ENCODE measurements at regions not wholly inside any gene's neighbourhood (a gene's known extent, or its start where the extent isn't known, plus 50 kb on each side); places are given as distances from the start of the nearest gene placed in this dataset.

DNA sequence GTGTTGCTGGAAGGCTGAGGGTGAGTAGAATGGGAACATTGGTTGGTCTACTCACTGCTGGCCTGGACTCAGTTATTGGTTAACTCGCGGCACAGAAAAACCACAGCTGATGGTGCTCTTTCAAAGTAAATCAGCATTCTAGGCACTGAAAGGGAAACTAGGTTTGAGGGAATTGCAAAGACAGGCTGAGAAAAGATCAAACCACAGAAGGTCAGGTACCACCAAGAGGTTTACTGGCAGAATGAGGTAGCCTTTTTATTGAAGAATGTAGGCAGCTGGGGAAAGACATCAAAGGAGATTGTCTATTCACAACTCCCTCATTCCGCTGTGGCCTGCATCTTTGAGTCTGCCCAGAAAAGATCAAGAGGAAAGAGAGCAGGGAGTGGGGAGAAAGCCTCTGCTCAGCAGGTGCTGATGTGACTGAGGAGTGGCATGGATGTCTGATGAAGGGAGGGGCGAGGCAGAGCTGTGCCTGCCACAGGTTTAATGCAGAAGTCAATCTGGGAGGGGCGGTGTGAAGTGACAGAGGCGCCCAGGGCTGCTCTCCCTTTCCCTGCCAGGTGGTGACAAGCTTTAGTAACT, 255.5 kb downstream of the MAN2A1 start:
- DNase-seq (ENCODE audit: low read depth): no peak

DNA sequence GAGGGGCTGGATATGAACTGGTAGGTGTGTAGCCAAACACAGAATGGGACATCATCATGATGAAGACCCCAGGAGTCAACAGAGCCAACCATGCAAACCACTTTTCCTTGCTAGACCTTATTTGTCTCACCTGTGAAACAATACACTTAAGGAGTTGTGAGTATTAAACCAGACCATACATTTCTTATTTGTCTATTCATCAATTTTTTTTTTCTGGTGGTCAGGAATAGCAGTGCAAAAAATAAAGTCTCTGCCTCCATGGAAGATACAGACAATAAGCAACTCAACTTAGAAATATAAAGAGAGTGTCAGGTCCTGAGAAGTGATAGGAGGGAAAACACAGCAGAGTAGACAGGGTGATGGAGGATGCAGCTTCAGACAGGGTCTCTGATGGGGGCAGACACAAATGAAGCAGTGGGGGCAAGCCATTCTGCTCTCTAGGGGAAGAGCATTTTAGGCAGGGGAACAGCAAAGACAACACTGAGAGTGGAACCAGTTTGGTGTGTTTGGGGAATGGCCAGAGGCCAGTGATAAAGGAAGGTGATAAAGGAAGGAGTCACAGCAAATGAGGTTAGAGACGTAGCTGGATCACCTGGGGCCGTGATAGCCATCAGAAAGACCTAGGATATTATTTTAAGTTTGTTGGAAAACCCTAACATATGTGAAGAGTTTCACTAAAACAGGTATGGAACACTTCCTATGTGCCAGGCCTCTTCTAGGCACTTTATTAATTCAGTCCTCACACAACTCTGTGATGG, 256.2 kb downstream of the MAN2A1 start:
- no peak for DNase-seq (ENCODE audit: low read depth)

DNA sequence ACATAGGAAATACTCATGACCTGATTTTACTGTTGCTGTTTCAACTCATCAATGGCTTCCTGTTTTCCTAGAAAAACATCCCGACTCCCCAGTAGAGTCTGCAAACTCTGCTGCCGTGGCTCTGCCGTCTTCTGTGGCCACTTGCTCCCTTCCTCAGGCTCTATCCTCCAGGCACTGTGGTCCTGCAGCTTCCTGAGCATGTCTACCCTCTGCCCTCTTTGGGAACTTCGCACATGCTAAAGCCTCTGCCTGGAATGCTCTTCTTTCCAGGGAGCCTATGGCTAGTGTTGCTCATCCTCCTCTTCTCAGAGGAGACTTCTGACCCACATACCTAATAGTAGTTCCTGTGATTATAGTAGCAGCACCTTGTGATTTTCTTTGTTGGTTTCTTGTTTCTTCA, 256.9 kb downstream of the MAN2A1 start:
- no peak for DNase-seq (ENCODE audit: low read depth)

DNA sequence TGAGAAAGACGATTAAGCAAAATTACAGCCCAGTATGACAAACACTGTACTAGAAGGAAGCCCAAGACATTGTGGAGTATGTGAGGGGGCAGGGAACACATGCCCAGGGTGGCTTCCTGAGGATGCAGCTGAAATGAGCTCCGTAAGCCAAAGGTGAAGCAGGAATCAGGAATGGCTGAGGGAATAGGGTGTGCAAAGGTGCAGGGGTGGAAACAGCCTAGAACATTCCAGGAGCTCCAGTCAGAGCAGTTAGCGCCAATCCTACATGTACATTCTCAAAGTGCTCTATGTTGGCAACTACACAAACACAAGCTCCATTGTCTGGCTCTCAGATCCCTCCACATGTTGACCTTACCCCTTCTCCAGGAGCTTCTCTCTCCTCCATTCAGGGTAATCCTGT, 257.9 kb downstream of the MAN2A1 start:
- no peak for DNase-seq (ENCODE audit: low read depth)

DNA sequence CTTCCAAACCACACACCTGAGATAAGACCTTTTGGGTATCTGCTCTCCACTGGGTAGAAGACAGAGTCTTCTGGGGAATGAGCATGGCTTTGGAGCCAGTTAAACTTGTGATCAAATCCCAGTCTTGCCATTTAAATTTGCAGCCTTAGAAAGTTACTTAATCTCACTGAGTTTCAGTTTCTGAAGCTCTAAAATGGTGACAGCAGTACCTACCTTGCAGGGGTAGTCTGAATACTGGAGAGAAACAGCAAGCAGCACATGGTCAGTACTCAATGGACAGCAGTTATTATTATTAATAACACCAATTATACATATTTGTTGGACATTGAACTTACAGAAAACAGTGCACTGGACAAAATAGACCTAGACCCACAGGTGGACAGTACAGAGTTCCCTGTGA, 260.9 kb downstream of the MAN2A1 start:
- no peak for DNase-seq (ENCODE audit: low read depth)

DNA sequence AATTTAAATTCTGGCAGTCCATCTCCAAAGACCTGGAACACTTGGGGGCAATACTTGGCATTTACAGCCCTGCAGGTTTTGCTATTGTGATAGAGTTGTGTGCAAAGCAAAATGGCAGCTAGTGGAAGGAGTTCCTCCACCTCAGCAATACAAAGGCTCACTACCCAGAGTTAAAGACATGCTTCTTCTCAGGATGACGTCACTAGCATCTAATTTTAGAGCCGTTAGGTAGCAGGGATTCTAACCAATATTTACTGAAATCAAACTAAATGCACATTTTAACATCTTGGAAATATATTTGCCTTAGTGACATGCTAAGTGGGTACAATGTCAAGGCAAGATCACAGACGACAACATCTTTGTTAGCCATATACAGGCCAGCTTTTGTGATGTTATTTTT, 261.6 kb downstream of the MAN2A1 start:
- no peak for DNase-seq (ENCODE audit: low read depth)

DNA sequence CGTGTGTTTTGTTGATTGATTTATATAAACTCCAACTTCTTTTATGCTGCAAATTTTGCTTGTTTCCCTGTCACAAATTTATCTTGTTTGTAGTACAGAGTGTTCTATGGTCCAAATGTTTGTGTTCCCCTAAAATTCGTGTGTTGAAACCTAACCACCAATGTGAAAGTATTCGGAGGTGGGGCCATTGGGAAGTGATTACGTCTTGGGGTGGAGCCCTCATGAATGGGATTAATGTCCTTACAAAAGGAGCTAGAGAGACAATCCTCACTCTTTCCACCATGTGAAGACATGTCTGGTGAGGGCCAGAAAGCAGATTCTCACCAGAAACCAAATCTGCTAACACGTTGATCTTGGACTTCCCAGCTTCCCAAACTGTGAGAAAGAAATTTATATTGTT, 262.0 kb downstream of the MAN2A1 start:
- DNase-seq (ENCODE audit: low read depth): no peak

DNA sequence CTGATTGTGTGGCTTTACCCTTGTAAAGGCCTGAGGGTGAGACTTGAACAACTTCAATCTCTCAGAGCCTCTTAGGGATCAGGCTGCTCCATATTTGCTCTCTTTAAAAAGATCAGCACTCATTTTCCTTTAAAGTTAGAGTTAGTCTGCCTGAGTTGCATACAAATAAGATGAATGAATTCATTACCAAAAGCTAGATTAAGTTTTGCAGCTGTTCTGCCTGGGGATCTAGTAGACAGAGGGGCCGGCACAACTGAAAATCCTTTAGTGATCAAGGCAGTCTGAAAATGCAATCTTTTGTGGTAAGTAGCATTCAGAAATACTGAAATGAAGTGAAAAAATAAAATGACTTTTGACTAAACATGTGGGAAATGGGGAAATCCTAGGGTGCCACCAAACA, 264.0 kb downstream of the MAN2A1 start:
- DNase-seq (ENCODE audit: low read depth): no peak

DNA sequence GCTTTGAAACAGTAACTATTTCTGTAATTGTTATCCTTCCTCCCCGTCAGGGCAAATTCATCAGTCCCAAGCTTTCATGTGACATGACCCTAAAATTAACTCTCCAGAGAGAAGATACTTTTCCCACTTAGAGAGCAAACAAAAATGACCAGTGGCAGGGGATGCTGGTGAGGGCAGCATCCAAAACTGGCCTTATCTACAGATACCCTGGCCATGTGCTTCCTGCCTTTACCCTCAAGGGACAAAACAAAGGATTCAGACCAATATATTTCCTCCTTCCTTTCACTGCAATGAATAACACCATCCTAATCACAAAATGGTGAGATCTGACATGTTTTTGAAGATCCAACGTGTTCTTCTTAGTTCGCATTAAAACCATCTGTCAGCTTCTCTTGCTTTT, 267.2 kb downstream of the MAN2A1 start:
- no peak for DNase-seq (ENCODE audit: low read depth)

DNA sequence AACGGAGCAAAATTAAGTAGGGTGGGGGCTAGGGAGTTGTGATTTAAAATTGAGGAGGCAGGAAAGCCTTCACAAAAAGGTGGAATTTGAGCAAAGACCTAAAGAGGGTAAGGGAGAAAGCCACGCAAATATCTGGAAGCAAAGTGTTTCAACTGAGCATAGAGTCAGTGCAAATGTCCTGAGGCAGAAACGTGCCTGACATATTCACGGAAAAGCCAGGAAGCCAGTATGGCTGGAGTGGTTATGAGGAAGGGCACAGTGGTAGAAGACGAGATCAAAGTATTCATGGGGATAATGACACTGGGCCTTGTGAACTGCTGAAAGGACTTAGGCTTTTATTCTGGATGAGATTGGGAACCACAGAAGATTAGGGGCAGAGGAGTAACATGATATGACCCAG, 268.4 kb downstream of the MAN2A1 start:
- DNase-seq (ENCODE audit: low read depth): no peak

DNA sequence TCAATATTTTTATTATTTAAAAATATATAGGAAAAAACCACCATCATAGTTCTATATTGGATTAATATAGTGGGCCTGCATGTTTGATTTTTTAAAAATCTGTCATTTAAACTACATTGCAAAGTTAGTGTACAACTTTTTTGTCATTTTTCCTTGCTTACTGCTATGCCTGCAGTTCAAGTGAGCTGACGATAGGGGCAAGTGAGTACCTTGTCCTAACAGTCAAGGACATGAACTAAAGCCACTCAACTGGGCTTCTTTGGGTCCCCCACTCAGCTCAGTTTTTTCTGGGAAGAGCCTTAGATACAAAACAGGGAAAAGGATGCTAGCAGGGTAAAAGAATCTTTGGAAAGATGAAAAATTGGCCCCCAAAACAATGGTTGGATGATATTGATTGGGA, 269.9 kb downstream of the MAN2A1 start:
- no peak for DNase-seq (ENCODE audit: low read depth)

DNA sequence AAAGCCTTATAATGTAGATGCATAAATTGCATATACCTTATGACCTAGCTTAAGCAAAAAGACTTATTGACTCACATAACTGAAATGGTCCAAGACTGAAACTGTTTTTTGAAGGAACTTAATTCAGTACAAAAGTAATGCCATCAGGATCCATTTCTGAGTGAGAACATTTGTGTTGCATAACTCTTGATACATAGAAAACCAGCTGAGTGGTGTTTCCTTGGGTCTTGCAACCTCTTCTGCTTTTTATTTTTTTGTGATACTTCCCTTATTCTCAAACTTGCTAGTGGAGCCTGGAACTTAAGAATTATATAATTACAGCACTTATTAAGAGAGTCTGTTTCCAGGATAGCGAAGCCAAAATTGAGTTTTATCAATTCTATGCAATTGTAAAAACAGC, 272.0 kb downstream of the MAN2A1 start:
- DNase-seq (ENCODE audit: low read depth): no peak

DNA sequence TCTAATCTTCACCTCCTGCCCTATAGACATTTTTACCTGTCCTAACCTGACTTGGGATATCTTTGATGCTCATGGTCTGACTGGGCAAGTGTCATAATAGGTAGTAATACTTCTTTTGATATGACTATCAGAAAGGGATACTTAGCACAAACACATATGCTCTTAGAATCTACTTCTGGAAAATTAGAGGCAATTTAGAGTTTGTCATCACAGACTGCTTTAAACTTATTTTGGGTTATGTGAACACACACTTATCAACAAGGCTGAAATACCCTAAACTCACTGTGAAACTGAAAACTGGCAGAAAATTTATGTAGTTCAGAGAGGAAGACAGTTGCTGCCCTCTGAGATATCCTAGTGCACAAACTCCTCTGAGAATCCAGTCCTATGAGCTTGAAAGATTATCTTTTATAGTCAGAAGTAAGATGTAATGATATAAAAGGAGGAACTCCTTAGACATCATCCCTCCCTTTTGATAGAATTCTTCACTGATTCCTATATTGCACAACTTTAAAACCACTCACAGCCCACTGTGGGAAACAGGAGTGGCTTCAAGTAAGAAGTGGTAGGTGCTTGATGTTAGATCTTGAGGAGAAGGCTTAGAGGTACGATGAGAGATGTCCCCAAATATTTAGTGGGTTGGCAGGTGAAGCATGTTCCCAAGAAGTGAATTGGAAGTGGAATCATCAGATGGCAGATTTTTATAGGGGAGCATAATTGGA, 273.3 kb downstream of the MAN2A1 start:
- DNase-seq (ENCODE audit: low read depth): no peak

DNA sequence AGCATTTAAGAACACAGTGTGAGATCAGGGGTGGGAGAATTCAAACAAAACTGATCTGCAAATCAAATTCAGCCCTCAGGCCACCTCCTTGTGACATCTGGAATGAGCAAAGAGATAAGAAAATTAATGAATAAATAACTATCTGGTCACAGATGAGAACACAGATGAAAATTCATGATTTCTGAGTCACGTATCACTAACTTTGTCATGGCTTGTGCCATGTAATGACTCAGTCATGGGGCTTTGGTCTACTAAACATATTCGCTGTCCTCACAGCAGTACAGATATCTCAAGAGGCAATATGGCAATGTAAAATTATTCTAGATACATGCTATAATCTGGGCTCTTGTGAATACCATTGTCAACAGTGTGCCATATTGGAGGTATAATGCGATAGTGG, 274.4 kb downstream of the MAN2A1 start:
- no peak for DNase-seq (ENCODE audit: low read depth)

DNA sequence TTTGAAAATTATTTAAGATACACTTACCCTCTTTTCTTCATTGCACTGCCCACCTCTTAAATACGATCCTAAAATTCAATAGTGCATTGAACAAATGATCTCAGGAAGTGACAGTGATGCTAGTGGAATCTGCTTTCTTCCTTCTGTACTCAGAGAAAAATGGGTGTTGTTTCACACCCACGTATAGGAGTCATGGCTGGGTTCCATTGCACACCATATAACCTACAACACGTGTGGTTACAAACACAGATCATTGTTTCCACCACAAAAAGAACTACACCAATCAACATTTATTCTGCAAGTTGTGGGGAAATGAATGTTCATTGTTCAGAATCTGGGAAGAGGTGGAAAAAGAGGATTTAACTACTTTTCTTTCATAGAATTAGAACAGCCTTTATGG, 275.9 kb downstream of the MAN2A1 start:
- no peak for DNase-seq (ENCODE audit: low read depth)

DNA sequence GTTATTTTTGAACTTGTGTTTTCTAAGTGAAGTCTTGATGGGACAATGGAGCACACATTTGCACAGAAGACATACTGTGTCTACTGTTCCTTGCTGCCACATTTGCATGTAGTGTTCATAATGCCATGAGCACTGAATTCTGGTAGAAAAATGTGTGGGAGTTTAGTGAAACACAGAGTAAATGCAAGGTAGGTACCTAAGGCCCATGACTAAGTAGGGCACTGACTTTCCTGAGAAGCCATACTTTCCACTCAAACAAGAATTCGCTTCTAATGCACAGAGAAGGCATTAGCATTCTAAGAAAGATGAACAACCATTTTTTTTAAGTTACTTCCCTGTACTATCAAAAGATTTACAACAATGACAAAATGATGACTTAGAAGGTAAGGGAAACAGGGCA, 282.2 kb downstream of the MAN2A1 start:
- no peak for DNase-seq (ENCODE audit: low read depth)

DNA sequence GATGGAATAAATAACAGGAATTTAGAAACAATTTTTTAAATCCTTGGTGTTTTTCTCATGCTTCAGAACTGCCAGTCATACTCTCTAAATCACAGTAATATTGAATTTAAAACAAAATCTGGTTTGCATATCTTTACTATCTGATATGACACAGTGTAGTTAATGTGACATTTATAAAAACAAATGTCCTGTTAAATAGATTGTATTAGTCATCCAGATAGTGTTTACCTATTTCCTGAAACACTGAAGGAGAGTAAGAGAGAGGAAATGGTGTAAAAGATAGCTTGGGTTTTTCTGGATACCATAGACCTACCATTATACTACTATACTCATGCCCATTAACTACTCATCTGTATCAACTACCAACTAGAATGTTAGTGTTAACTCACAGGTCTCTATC, 292.3 kb downstream of the MAN2A1 start:
- DNase-seq (ENCODE audit: low read depth): no peak

DNA sequence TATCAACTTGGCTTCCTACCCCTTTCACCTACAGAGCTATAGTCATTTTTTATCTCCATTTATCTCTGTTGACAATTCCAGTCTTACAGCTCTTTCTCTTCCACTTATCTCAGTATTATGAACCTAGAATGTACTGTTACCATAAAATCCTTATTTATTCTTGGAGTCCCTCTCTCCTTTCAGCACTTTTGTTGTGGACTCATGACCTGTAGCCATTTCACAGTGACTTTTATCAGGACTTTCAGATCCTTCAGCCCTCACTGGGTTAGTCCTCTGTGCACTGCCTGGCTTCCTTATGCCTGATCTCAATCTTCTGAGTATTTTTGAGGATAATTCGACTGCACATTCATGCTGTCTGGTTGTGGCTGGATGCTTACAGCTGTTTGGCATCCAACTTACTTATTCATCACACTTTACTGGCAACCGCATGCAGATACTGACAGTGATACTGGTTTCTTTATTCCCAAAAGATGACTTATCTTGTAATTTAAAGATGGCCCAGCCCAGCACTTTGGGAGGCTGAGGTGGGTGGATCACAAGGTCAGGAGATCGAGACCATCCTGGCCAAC, 293.3 kb downstream of the MAN2A1 start:
- peak; percentile 7 for DNase-seq (ENCODE audit: low read depth)

DNA sequence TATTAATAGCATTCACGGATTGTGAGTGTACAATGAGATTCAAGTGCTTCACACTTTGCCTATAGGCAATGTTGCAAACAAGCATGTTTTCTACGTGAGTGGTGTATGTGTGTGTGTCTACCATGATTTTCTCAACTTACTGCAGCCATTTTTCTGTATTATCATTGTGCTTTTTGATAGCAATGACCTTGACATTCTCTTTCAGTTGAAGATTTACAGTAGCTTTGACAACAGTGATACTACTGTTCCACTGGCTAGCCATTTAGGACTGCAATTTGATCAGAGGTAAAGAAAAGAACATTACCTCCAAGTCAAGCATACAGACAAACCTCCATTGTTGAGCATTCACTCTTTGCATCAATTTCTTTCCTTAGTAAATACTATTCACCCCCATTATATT, 297.0 kb downstream of the MAN2A1 start:
- no peak for DNase-seq (ENCODE audit: low read depth)

DNA sequence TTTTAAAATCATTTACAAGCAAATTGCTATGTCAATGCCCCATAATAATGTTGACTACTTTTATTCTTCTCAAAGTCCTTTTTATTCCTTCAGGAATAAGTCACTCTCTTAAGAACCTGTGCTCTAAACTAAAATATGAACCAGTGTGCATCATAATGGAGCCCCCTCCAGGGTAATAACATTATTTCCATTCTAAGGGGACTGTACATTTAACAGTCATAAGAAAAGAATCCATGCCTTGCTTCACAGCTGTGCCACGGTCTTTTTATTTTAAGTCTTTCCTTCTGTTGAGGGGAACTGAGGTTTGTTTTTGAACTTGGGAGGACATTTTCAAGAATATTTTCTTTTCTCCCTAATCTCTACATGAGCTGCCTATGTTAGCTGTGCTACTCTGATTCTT, 297.6 kb downstream of the MAN2A1 start:
- DNase-seq (ENCODE audit: low read depth): no peak

DNA sequence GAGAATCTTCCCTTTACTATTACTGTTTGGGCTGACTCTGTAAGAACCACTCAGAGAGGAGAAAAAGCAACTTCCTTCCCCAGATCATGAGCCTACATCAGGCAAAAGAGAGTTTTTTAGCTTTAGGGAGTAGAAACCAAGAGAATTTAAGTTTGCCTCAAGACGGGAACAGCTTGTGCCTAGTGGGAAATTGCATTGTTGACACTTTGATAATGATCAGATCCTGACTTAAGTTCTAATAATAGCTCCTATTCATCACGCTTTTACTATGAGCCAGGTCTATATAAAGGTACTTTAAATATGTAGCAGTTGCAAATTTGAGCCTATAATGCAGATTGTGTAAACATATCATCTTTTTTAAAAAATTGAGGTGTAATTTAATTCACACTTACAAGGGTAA, 298.2 kb downstream of the MAN2A1 start:
- no peak for DNase-seq (ENCODE audit: low read depth)

DNA sequence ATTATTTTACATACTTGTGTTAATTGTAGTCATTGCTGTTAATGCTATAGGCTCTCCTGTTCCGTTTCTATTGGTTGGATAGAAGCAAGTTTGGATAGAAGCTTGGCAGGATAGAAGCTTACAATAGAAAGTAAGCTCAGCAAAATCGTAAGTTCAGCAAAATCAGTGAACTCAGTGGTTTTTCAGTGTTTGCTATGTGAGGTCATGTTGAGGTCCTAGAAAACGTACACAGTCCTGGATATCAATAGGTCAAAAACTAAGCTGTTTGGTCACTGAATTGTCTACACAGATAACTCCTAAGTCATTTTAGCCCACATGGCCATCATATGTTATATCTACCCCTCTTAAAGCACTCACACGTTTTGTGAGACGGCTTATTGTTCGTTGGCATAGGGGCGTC, 299.4 kb downstream of the MAN2A1 start:
- no peak for DNase-seq (ENCODE audit: low read depth)
